Endothelial cell of umbilical vein (primary cell): ENCODE measurements at regions not wholly inside any gene's neighbourhood (a gene's known extent, or its start where the extent isn't known, plus 50 kb on each side); places are given as distances from the start of the nearest gene placed in this dataset.

Source experiments
- BruUV-seq: library from RNA; stranded (reverse); fragments of 400-500 nt; replicated peaks from 2 replicates; lab custom pipeline; 2021; lab: Mats Ljungman, UMichigan
- CTCF ChIA-PET: fragments of 300-600, 350-600 bp; sonication (Branson Sonifier 250); formaldehyde crosslinking; loops from one replicate; lab custom pipeline; 2021; ENCODE audit warnings: antibody characterized with exemption, inconsistent platforms; lab: Charles Lee
- POLR2A ChIA-PET: fragments of 300-600, 350-600 bp; sonication (Branson Sonifier 250); formaldehyde crosslinking; loops from one replicate; lab custom pipeline; 2021; ENCODE audit warnings: antibody characterized with exemption, inconsistent platforms; lab: Charles Lee
- DNase-seq: peaks from one replicate; pipeline ENCODE4 v3.0.0-alpha.2; 2011; ENCODE audit warnings: low read depth, low spot score
- FAIRE-seq: peaks from 2 replicates; lab custom pipeline; 2011; peaks lifted over from hg19 to GRCh38; lab: Jason Lieb, UNC
- H2AFZ ChIP-seq: 2 replicates; pipeline ENCODE4 v1.6.0; 2012; ENCODE audit warnings: low read depth, low read length, control low read depth, inconsistent platforms
- H3K27ac ChIP-seq: 2 replicates; pipeline ENCODE4 v1.5.1; 2011; ENCODE audit warnings: low read depth, mild to moderate bottlenecking, control low read depth, low read length, moderate library complexity; ENCODE audit not compliant: insufficient read depth
- H3K27me3 ChIP-seq, 2 experiments: 2 replicates each; pipeline versions ENCODE4 v1.6.0 to v1.6.1; 2011; ENCODE audit warnings: low read length in 2 of 2, mixed read lengths in 1 of 2; ENCODE audit not compliant: control insufficient read depth in 2 of 2, insufficient read depth in 2 of 2
- H3K36me3 ChIP-seq, 2 experiments: 2 replicates in 1 of 2; 3 replicates in 1 of 2; pipeline ENCODE4 v1.5.1; 2011; ENCODE audit warnings: low read length in 2 of 2, mild to moderate bottlenecking in 1 of 2, moderate library complexity in 1 of 2; ENCODE audit not compliant: control insufficient read depth in 2 of 2, insufficient read depth in 2 of 2; ENCODE audit errors: extremely low read depth in 1 of 2
- H3K4me1 ChIP-seq: 3 replicates; pipeline ENCODE4 v1.5.1; 2011; ENCODE audit warnings: mild to moderate bottlenecking, low read length; ENCODE audit not compliant: control insufficient read depth, insufficient read depth; ENCODE audit errors: extremely low read depth
- H3K4me2 ChIP-seq: 2 replicates; pipeline ENCODE4 v1.6.1; 2011; ENCODE audit warnings: low read length, control low read depth, mixed read lengths; ENCODE audit not compliant: insufficient read depth
- H3K4me3 ChIP-seq, 3 experiments: fragments of 200-600 bp in 1 of 3; sonication (generic), shearing (Covaris generic) in 1 of 3; replicated peaks in 1 of 3; 2 replicates each; pipeline ENCODE4 v1.5.1; 2011 to 2016; ENCODE audit warnings: control low read depth in 3 of 3, low read length in 3 of 3, mild to moderate bottlenecking in 2 of 3, inconsistent platforms in 1 of 3, low read depth in 1 of 3, moderate library complexity in 1 of 3; ENCODE audit not compliant: insufficient read depth in 1 of 3
- H3K79me2 ChIP-seq: 2 replicates; pipeline ENCODE4 v1.6.0; 2012; ENCODE audit warnings: low read length, inconsistent platforms; ENCODE audit not compliant: control insufficient read depth, insufficient read depth
- H3K9ac ChIP-seq: replicated peaks from 2 replicates; pipeline ENCODE3; 2011; ENCODE audit warnings: low read length, control low read depth; ENCODE audit not compliant: insufficient read depth; ENCODE audit errors: extremely low read depth
- H3K9me1 ChIP-seq: replicated peaks from 3 replicates; pipeline ENCODE4 v1.6.0; 2011; ENCODE audit warnings: mild to moderate bottlenecking, low read length; ENCODE audit not compliant: control insufficient read depth, insufficient read depth; ENCODE audit errors: extremely low read depth
- H3K9me3 ChIP-seq: replicated peaks from 2 replicates; pipeline ENCODE4 v1.5.1; 2012; ENCODE audit warnings: low read length, inconsistent platforms; ENCODE audit not compliant: control insufficient read depth, insufficient read depth
- H4K20me1 ChIP-seq: replicated peaks from 2 replicates; pipeline ENCODE3; 2011; ENCODE audit warnings: mild to moderate bottlenecking, low read length; ENCODE audit not compliant: control insufficient read depth, insufficient read depth; ENCODE audit errors: extremely low read depth
- CTCF ChIP-seq, 2 donors: IDR thresholded peaks; 1 replicate in 1 of 2; 2 replicates in 1 of 2; pipeline ENCODE4 v1.5.1; 2011; ENCODE audit warnings: low read length in 2 of 2, mild to moderate bottlenecking in 2 of 2, moderate library complexity in 2 of 2, control low read depth in 1 of 2, inconsistent platforms in 1 of 2, low read depth in 1 of 2; ENCODE audit not compliant: insufficient read depth in 1 of 2; ENCODE audit errors: extremely low read depth in 1 of 2
- EZH2 ChIP-seq: IDR thresholded peaks from 2 replicates; pipeline ENCODE4 v1.6.1; 2012; ENCODE audit warnings: borderline replicate concordance, low read depth, mild to moderate bottlenecking, moderate library complexity, low read length, inconsistent platforms; ENCODE audit not compliant: severe bottlenecking
- FOS ChIP-seq: IDR thresholded peaks from 2 replicates; pipeline ENCODE4 v1.6.1; 2011; ENCODE audit warnings: mild to moderate bottlenecking, low read length, moderate library complexity, borderline replicate concordance; ENCODE audit not compliant: insufficient read depth
- GATA2 ChIP-seq: IDR thresholded peaks from 2 replicates; pipeline ENCODE4 v1.7.0; 2011; ENCODE audit warnings: low read depth, mild to moderate bottlenecking, moderate library complexity, mixed read lengths, low read length; ENCODE audit not compliant: insufficient read length, insufficient read depth
- JUN ChIP-seq: IDR thresholded peaks from 2 replicates; pipeline ENCODE4 v1.6.1; 2011; ENCODE audit warnings: borderline replicate concordance, low read depth; ENCODE audit not compliant: insufficient read length, insufficient read depth
- MAX ChIP-seq: IDR thresholded peaks from 2 replicates; pipeline ENCODE4 v1.6.1; 2011; ENCODE audit not compliant: insufficient read depth, insufficient read length
- MYC ChIP-seq: IDR thresholded peaks from one replicate; pipeline ENCODE4 v1.6.1; 2011; ENCODE audit warnings: mild to moderate bottlenecking, low read depth, low read length
- POLR2A ChIP-seq: IDR thresholded peaks from 2 replicates; pipeline ENCODE4 v1.6.1; 2012; ENCODE audit warnings: low read depth, mild to moderate bottlenecking, control low read depth, low read length
- POLR2AphosphoS5 ChIP-seq: IDR thresholded peaks from 2 replicates; pipeline ENCODE4 v1.6.1; 2012; ENCODE audit warnings: low read depth, mild to moderate bottlenecking, control low read depth, low read length, moderate library complexity; ENCODE audit not compliant: insufficient read depth
- dilution Hi-C: fragments of 300-500 bp; cut with MboI; formaldehyde crosslinking; loops from one replicate; pipeline ENCODE4 v1.15.0; 2019; ENCODE audit warnings: low sequenced_read_pairs; ENCODE audit not compliant: extremely low pct_ligation_motif_present
- intact Hi-C: fragments of 100-400 bp; cut with micrococcal nuclease; formaldehyde crosslinking; loops from one replicate; pipeline ENCODE4 v1.10.0; 2022

GRCh38 chr7:119408596-119408995, 864.4 kb upstream of the KCND2 start:
- no TSS peak for BruUV-seq
- no peaks in the 10 kb centered on the region for H3K27me3 ChIP-seq
- no peaks in the 10 kb centered on the region for H3K9me1 ChIP-seq
- no peak overlapping the region for H3K4me2 ChIP-seq
- no peak overlapping the region for H2AFZ ChIP-seq
- no peak for FAIRE-seq
- no peaks in the 10 kb centered on the region for H3K4me1 ChIP-seq
- intact Hi-C loops (no loop called here), dilution Hi-C loops (no loop called here)
- no peaks in the 10 kb centered on the region for H3K9me3 ChIP-seq
- no peaks in the 10 kb centered on the region for H3K36me3 ChIP-seq
- H3K27ac ChIP-seq: no peak overlapping the region
- H4K20me1 ChIP-seq: no peaks in the 10 kb centered on the region
- H3K4me3 ChIP-seq: no peak overlapping the region
- CTCF ChIA-PET: no interaction called here
- no peak overlapping the region for H3K9ac ChIP-seq
- DNase-seq: no peak
- no peaks in the 10 kb centered on the region for H3K79me2 ChIP-seq
- TF ChIP-seq JUN (no peak), GATA2 (no peak), POLR2A (no peak), POLR2AphosphoS5 (no peak), EZH2 (no peak), FOS (no peak), MYC (no peak), CTCF (IDR thresholded peaks at IDR 0.05; ENCODE audit: extremely low read depth in 1 of 2, insufficient read depth in 1 of 2, low read depth in 1 of 2, low read length in 2 of 2) (no peak), MAX (no peak)
- POLR2A ChIA-PET: no interaction called here
